GM23338 (cell line): ENCODE measurements at regions not wholly inside any gene's neighbourhood (a gene's known extent, or its start where the extent isn't known, plus 50 kb on each side); places are given as distances from the start of the nearest gene placed in this dataset.

ENCODE experiments used
- ATAC-seq: fragments of 200-7000 bp; cut with Tn5 transposase; 3 replicates; pipeline ENCODE4 v1.9.1; 2020
- DNase-seq: peaks from one replicate; pipeline ENCODE4 v3.0.0-alpha.2; 2015; ENCODE audit warnings: low spot score
- H2AFZ ChIP-seq: fragments of 200-600 bp; sonication (generic); 2 replicates; pipeline ENCODE4 v1.8.0; 2016; ENCODE audit warnings: antibody characterized with exemption, mild to moderate bottlenecking, moderate library complexity
- H3F3A ChIP-seq: fragments of 200-600 bp; sonication (generic); replicated peaks from 2 replicates; pipeline ENCODE4 v1.8.0; 2017; ENCODE audit warnings: antibody characterized with exemption, mixed run types, low read depth
- H3K27ac ChIP-seq: fragments of 200-600 bp; sonication (generic); 2 replicates; pipeline ENCODE4 v1.6.1; 2016; ENCODE audit warnings: low read depth
- H3K27me3 ChIP-seq: fragments of 200-600 bp; sonication (generic); 2 replicates; pipeline ENCODE4 v1.8.0; 2016; ENCODE audit warnings: mild to moderate bottlenecking, mixed run types, moderate library complexity; ENCODE audit not compliant: insufficient read depth
- H3K36me3 ChIP-seq: fragments of 200-600 bp; sonication (generic); 2 replicates; pipeline ENCODE4 v1.8.0; 2016; ENCODE audit warnings: mild to moderate bottlenecking; ENCODE audit not compliant: insufficient read depth
- H3K4me1 ChIP-seq: fragments of 200-600 bp; sonication (generic); 2 replicates; pipeline ENCODE4 v1.8.0; 2016; ENCODE audit warnings: mild to moderate bottlenecking, moderate library complexity; ENCODE audit not compliant: insufficient read depth
- H3K4me2 ChIP-seq: fragments of 200-600 bp; sonication (generic); 2 replicates; pipeline ENCODE4 v1.7.1; 2017; ENCODE audit warnings: mixed run types
- H3K4me3 ChIP-seq: fragments of 200-600 bp; sonication (generic); 2 replicates; pipeline ENCODE4 v1.6.1; 2016; ENCODE audit warnings: mixed run types
- H3K79me2 ChIP-seq: fragments of 200-600 bp; sonication (generic); replicated peaks from 2 replicates; pipeline ENCODE4 v1.8.0; 2017; ENCODE audit warnings: mild to moderate bottlenecking; ENCODE audit not compliant: insufficient read depth
- H3K9me2 ChIP-seq: fragments of 200-600 bp; sonication (generic); 2 replicates; pipeline ENCODE4 v1.8.0; 2017; ENCODE audit not compliant: insufficient read depth
- H4K20me1 ChIP-seq: fragments of 200-600 bp; sonication (generic); replicated peaks from 2 replicates; pipeline ENCODE4 v1.8.0; 2017; ENCODE audit warnings: mild to moderate bottlenecking; ENCODE audit not compliant: insufficient read depth
- H3K27ac Mint-ChIP-seq: 2 replicates; pipeline ENCODE4 v1.8.0; 2020; ENCODE audit warnings: inconsistent platforms, mild to moderate bottlenecking, moderate library complexity, mixed read lengths
- H3K27me3 Mint-ChIP-seq: 3 replicates; pipeline ENCODE4 v1.8.0; 2022; ENCODE audit warnings: low read depth, mild to moderate bottlenecking, moderate library complexity, mixed read lengths, inconsistent platforms; ENCODE audit not compliant: insufficient read depth, poor library complexity
- H3K36me3 Mint-ChIP-seq: 3 replicates; pipeline ENCODE4 v1.8.0; 2021; ENCODE audit warnings: low read depth, mild to moderate bottlenecking, inconsistent platforms, moderate library complexity, mixed read lengths
- H3K4me1 Mint-ChIP-seq: 3 replicates; pipeline ENCODE4 v1.8.0; 2020; ENCODE audit warnings: mild to moderate bottlenecking, inconsistent platforms, mixed read lengths
- H3K4me3 Mint-ChIP-seq: 3 replicates; pipeline ENCODE4 v1.8.0; 2021; ENCODE audit warnings: moderate library complexity, mild to moderate bottlenecking, inconsistent platforms, mixed read lengths
- H3K9me3 Mint-ChIP-seq: 3 replicates; pipeline ENCODE4 v1.8.0; 2020; ENCODE audit warnings: moderate library complexity, mild to moderate bottlenecking, inconsistent platforms, mixed read lengths
- CREB1 ChIP-seq: fragments of 250-450 bp; sonication (Bioruptor Pico); IDR thresholded peaks from 2 replicates; pipeline ENCODE4 v1.5.0; 2020; ENCODE audit warnings: low read depth, mild to moderate bottlenecking, moderate library complexity
- ETS1 ChIP-seq: IDR thresholded peaks from 2 replicates; pipeline ENCODE4 v1.6.1; 2016; ENCODE audit warnings: antibody characterized with exemption
- EZH2 ChIP-seq: fragments of 200-600 bp; sonication (generic); IDR thresholded peaks from one replicate; pipeline ENCODE4 v1.8.0; 2017; ENCODE audit warnings: antibody characterized with exemption, mild to moderate bottlenecking, low read depth; ENCODE audit not compliant: unreplicated experiment
- EZH2phosphoT487 ChIP-seq: fragments of 200-600 bp; sonication (generic); IDR thresholded peaks from one replicate; pipeline ENCODE4 v1.8.1; 2018; ENCODE audit warnings: antibody characterized with exemption; ENCODE audit not compliant: unreplicated experiment
- NANOG ChIP-seq: IDR thresholded peaks from 2 replicates; pipeline ENCODE4 v1.6.1; 2016; ENCODE audit warnings: antibody characterized with exemption, borderline replicate concordance
- REST ChIP-seq: IDR thresholded peaks from one replicate; pipeline ENCODE4 v1.6.1; 2018; ENCODE audit warnings: antibody characterized with exemption; ENCODE audit not compliant: unreplicated experiment
- STAT1 ChIP-seq: IDR thresholded peaks from one replicate; pipeline ENCODE4 v1.6.1; 2016; ENCODE audit warnings: antibody characterized with exemption; ENCODE audit not compliant: unreplicated experiment
- TF ChIP-seq, protein P1 (sequence below), 2 experiments: fragments of 200-600 bp in 1 of 2; sonication (generic) in 1 of 2; conservative IDR thresholded peaks; 2 replicates each; pipeline versions ENCODE4 v1.5.1 to v1.6.1; 2016 to 2017; ENCODE audit warnings: antibody characterized with exemption in 2 of 2, low read depth in 2 of 2, mild to moderate bottlenecking in 2 of 2, moderate library complexity in 1 of 2
- TF ChIP-seq, protein P2 (sequence below): fragments of 250-450 bp; sonication (Bioruptor Pico); IDR thresholded peaks from 2 replicates; pipeline ENCODE4 v1.5.0; 2020; ENCODE audit warnings: mild to moderate bottlenecking, moderate library complexity

DNA sequence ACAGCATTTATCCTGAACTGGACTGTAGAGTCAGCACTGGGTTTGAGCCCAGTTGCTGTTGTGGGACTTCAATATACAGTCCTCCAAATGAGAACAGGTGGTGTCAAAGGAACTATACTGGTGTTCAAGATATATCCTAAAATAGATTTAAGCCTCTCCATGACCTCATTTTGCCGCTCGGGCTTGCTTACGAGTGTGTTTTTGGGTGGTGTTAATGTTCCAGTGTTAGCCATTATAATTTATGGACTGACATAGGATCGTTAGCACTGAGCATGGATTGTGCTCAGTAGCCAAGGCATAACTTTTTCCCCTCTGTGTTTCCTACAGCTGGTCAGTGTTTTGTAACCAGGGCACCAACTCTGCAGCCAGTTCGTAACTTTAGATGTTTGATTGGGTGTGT lies 306.6 kb downstream of the SPATA31D1 start:
- TF ChIP-seq CREB1 (CRISPR knock-in tag): no peak
- TF ChIP-seq EZH2phosphoT487: no peak
- TF ChIP-seq STAT1: no peak
- TF ChIP-seq, protein P1, sequence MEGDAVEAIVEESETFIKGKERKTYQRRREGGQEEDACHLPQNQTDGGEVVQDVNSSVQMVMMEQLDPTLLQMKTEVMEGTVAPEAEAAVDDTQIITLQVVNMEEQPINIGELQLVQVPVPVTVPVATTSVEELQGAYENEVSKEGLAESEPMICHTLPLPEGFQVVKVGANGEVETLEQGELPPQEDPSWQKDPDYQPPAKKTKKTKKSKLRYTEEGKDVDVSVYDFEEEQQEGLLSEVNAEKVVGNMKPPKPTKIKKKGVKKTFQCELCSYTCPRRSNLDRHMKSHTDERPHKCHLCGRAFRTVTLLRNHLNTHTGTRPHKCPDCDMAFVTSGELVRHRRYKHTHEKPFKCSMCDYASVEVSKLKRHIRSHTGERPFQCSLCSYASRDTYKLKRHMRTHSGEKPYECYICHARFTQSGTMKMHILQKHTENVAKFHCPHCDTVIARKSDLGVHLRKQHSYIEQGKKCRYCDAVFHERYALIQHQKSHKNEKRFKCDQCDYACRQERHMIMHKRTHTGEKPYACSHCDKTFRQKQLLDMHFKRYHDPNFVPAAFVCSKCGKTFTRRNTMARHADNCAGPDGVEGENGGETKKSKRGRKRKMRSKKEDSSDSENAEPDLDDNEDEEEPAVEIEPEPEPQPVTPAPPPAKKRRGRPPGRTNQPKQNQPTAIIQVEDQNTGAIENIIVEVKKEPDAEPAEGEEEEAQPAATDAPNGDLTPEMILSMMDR (conservative IDR thresholded peaks at IDR 0.05; ENCODE audit: low read depth in 2 of 2): no peak
- no peak for TF ChIP-seq NANOG
- no peak for TF ChIP-seq EZH2
- no peak for TF ChIP-seq REST
- TF ChIP-seq ETS1: no peak
- TF ChIP-seq, protein P2, sequence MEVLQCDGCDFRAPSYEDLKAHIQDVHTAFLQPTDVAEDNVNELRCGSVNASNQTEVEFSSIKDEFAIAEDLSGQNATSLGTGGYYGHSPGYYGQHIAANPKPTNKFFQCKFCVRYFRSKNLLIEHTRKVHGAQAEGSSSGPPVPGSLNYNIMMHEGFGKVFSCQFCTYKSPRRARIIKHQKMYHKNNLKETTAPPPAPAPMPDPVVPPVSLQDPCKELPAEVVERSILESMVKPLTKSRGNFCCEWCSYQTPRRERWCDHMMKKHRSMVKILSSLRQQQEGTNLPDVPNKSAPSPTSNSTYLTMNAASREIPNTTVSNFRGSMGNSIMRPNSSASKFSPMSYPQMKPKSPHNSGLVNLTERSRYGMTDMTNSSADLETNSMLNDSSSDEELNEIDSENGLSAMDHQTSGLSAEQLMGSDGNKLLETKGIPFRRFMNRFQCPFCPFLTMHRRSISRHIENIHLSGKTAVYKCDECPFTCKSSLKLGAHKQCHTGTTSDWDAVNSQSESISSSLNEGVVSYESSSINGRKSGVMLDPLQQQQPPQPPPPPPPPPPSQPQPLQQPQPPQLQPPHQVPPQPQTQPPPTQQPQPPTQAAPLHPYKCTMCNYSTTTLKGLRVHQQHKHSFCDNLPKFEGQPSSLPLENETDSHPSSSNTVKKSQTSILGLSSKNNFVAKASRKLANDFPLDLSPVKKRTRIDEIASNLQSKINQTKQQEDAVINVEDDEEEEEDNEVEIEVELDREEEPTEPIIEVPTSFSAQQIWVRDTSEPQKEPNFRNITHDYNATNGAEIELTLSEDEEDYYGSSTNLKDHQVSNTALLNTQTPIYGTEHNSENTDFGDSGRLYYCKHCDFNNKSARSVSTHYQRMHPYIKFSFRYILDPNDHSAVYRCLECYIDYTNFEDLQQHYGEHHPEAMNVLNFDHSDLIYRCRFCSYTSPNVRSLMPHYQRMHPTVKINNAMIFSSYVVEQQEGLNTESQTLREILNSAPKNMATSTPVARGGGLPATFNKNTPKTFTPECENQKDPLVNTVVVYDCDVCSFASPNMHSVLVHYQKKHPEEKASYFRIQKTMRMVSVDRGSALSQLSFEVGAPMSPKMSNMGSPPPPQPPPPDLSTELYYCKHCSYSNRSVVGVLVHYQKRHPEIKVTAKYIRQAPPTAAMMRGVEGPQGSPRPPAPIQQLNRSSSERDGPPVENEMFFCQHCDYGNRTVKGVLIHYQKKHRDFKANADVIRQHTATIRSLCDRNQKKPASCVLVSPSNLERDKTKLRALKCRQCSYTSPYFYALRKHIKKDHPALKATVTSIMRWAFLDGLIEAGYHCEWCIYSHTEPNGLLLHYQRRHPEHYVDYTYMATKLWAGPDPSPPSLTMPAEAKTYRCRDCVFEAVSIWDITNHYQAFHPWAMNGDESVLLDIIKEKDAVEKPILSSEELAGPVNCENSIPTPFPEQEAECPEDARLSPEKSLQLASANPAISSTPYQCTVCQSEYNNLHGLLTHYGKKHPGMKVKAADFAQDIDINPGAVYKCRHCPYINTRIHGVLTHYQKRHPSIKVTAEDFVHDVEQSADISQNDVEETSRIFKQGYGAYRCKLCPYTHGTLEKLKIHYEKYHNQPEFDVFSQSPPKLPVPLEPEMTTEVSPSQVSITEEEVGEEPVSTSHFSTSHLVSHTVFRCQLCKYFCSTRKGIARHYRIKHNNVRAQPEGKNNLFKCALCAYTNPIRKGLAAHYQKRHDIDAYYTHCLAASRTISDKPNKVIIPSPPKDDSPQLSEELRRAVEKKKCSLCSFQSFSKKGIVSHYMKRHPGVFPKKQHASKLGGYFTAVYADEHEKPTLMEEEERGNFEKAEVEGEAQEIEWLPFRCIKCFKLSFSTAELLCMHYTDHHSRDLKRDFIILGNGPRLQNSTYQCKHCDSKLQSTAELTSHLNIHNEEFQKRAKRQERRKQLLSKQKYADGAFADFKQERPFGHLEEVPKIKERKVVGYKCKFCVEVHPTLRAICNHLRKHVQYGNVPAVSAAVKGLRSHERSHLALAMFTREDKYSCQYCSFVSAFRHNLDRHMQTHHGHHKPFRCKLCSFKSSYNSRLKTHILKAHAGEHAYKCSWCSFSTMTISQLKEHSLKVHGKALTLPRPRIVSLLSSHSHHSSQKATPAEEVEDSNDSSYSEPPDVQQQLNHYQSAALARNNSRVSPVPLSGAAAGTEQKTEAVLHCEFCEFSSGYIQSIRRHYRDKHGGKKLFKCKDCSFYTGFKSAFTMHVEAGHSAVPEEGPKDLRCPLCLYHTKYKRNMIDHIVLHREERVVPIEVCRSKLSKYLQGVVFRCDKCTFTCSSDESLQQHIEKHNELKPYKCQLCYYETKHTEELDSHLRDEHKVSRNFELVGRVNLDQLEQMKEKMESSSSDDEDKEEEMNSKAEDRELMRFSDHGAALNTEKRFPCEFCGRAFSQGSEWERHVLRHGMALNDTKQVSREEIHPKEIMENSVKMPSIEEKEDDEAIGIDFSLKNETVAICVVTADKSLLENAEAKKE (CRISPR knock-in tag): no peak
- no peak overlapping the region for H3K27ac Mint-ChIP-seq
- no peaks in the 10 kb centered on the region for H4K20me1 ChIP-seq
- ATAC-seq (no peak), DNase-seq (no peak)
- no peaks in the 10 kb centered on the region; the same call in 1 of the 2 replicates for H3K4me1 ChIP-seq
- H3K9me3 Mint-ChIP-seq: no peaks in the 10 kb centered on the region
- no peak overlapping the region for H3K4me3 Mint-ChIP-seq
- H3K27me3 Mint-ChIP-seq: no peaks in the 10 kb centered on the region
- H3K79me2 ChIP-seq: no peaks in the 10 kb centered on the region
- H3K4me3 ChIP-seq: no peak overlapping the region
- H3F3A ChIP-seq: no peaks in the 10 kb centered on the region
- no peaks in the 10 kb centered on the region for H3K9me2 ChIP-seq
- H3K36me3 Mint-ChIP-seq: no peaks in the 10 kb centered on the region
- peaks cover 6% of the 10 kb centered on the region; the same call in 1 of the 3 replicates for H3K4me1 Mint-ChIP-seq
- H3K27me3 ChIP-seq: no peaks in the 10 kb centered on the region
- no peak overlapping the region for H3K4me2 ChIP-seq
- H2AFZ ChIP-seq: no peak overlapping the region
- no peak overlapping the region for H3K27ac ChIP-seq
- no peaks in the 10 kb centered on the region for H3K36me3 ChIP-seq
